OCI-LY1 (cell line): ENCODE measurements at regions not wholly inside any gene's neighbourhood (a gene's known extent, or its start where the extent isn't known, plus 50 kb on each side); places are given as distances from the start of the nearest gene placed in this dataset.
"Not testable (repeated sequence)": the region's sequence is repeated elsewhere in the genome, so short reads cannot be mapped to it uniquely, and the experiment has no call there.

Experiments
- CTCF ChIP-seq: fragments of 200-600 bp; sonication (generic), shearing (Covaris generic); IDR thresholded peaks from 2 replicates; pipeline ENCODE4 v1.5.1; 2017; ENCODE audit warnings: mild to moderate bottlenecking, antibody characterized with exemption, low read length, moderate library complexity, mixed read lengths
- EZH2 ChIP-seq: fragments of 200-600 bp; sonication (generic), shearing (Covaris generic); IDR thresholded peaks from 2 replicates; pipeline ENCODE4 v1.8.0; 2017; ENCODE audit warnings: borderline replicate concordance, mixed run types, mild to moderate bottlenecking, antibody characterized with exemption, low read length, moderate library complexity, mixed read lengths

- TF ChIP-seq EZH2, CTCF: not testable (repeated sequence)
Measured at GRCh38 chr9:40946228-40946627, 182.3 kb downstream of the FOXD4L6 start.
